ENCODE measurements at regions not wholly inside any gene's neighbourhood (a gene's known extent, or its start where the extent isn't known, plus 50 kb on each side); places are given as distances from the start of the nearest gene placed in this dataset.
A peak's percentile ranks its signal among the peaks of the same experiment; 100 is the strongest.

DNA sequence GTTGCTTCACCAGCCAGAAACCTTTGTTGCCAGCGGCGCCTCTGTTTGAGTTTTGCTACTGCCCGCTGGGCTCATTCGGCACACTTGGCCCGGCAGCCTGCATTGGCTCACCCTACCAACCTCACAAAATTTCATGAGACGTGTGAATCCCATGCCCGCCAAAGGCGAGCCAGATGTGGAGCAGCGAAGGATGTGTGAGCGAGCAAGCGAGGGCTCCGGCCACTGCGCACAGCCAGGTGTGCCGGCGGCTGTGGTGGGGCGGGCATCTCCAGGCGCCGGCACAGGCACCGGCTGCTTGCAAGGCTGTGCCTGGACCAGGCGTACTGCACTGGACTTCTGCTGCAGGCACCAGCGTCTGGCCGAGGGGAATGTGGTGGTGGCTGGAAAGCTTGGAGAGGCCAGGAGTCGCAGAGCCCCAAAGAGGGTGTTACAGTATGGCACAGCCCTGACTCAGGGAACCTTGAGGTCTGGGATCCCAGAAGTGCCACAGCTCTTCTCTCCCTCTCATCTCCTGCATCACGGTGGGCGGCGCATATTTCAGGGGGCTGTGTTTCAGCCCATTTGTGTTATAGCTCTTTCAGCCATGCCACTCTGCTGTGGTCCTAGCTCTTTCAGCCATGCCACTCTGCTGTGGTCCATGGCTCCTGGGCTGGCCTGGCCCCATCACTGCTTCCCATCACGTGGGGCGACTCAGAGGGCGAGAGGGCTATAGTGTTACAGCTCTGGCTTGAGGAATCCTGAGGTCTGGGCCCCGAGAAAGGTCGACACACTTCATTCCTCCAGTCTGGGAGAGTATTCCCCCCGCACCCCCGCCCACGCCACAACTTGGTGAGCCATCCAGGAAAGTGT, 592.0 kb upstream of the SLITRK5 start:
- FAIRE-seq, result no peak
- no peak for DNase-seq (ENCODE audit: low spot score)

DNA sequence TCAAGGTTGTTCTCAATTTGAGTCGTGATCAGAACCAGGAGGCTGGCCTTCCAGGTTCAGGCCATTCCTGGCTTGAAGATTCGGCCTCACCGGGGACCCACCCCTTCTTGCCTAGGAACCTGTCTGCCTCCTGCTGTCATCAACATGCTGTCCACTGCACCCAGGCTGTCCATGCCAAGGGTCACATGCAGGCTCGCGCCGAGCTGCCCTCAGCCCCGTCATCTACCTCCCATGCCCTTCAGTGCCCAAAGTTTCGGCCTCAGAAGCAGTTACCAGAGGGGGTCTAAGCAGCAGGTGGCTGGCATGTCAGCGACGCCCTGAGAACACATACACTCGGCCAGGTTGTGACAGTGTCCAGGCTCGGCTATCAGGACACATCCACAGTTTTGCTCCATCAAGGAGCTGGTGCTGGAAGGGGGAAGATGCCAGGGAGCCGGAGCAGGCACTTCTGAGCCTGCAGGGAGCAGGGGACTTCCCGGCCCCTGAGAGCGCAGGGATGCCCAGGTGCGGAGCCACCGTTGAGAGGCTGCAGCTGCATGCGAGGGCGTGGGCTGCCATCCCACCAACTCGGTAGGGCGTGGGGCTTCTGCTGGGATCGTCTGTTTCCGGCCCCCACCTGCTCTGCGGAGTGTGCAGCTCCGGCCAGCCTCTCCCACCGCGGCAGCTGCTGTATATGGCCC, 590.9 kb upstream of the SLITRK5 start:
- FAIRE-seq, result no peak
- DNase-seq (ENCODE audit: low spot score), result no peak

DNA sequence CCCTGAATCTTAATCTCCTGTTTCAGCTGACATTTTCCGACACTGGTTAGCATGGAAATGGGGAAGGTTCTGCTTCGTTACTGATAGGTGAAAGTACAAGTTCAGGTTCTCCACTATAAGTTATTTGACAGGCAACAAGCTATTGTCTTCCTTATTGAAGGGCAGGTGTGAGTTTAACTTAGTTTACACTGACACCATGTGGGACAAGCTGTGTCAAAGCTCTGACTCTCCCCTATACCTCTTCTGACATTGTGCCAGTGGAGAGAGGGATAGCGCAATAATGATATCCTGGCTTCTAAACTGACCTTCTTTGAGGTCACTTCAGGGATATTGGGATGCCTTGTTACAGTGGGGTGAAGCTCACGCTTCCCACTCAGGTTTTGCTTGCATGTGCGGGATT, 587.0 kb upstream of the SLITRK5 start:
- no peak for FAIRE-seq
- no peak for DNase-seq (ENCODE audit: low spot score)

DNA sequence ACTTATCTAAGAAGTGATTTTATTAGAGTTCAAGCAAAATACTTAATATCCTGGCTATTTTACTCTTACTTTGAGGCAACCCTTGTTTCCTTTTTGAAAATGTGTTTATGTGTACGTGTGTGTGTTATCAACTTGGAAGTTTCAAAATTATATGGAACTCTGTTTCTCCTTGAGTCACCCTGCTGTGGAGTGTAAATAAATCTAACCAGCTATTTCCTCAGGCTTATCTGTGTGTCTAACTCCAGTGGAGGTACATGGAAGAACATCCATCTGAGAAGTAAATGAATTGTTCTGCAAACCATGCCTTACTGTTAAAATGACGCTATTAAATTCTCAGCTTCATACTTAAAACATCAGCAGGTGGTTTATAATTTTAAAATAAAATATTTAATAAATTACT, 583.4 kb upstream of the SLITRK5 start:
- no peak for DNase-seq (ENCODE audit: low spot score)
- no peak for FAIRE-seq

DNA sequence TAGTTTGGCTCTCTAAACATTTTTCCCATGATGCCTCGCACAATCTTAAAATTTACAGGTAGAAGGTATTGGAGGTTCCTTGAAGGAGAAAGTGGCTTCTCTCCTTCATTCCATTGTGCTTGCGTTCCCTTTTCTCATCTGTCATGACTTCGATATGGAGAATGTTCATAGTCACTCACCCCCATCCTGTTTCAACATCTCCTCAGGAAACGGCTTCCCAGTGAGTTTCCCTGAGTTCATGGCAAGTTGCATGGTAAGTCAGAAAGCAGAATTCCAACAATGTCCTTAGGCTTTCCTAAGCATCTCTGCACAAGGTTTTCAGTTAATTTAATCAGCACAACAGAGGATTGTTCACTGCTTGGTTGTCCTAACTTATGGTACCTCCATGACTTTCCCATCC, 581.8 kb upstream of the SLITRK5 start:
- FAIRE-seq, result no peak
- no peak for DNase-seq (ENCODE audit: low spot score)

DNA sequence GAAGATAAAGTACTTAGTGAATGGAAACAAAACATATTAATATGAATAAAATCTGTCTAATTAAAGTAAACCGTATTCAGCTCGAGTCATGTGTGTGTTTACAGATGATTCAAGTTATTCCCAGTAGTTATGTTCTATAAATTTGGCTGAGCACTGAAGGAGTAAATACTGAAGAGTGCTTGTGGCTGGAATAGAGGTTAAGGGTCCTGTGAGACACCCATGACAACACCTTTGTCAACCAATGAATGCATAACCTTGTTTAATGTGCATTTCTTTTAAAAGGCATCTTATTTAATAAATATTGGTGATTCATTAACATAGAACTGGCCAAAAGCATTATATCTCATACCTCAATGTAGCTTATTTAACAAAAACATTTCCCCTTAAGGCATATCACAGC, 577.8 kb upstream of the SLITRK5 start:
- DNase-seq (ENCODE audit: low spot score), result no peak
- no peak for FAIRE-seq

DNA sequence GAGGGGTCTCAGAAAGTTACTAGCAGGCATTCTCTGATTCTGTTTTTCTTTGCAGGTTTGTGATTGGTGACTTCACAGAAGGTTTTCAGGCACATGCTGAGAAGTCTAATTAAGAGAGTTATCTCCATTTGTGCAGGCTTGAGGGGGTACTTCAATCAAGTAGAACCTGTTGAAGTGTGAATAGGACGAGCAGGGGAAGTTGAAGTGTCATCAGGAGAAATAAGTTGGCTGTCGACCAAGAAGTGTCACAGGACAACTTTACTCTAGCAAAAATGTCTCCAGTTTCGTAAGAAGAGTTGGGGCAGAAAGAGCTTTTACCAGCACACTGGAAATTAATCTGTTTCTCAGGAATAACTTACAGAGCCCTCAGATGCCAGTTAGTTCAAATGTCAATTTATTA, 576.5 kb upstream of the SLITRK5 start:
- DNase-seq (ENCODE audit: low spot score) (no peak), FAIRE-seq (no peak)

DNA sequence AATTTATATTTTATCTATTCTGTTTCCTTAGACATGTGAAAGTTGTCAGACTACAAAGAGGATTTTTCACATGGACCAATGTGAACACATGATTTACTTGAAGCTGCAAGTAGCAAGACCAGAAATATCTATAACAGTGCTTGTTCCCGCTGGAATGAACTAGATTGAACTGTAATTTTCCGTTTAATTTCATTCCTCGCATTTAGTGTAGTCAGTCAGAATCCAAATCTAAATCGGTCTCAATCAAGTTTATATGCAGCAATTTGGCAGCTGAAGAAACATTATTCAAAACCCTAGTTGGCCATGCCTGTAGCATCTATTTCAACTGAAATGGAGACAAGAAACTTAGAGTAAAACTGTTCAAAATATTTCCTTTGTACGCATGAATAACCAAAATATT, 570.7 kb upstream of the SLITRK5 start:
- no peak for DNase-seq (ENCODE audit: low spot score)
- FAIRE-seq, result no peak

DNA sequence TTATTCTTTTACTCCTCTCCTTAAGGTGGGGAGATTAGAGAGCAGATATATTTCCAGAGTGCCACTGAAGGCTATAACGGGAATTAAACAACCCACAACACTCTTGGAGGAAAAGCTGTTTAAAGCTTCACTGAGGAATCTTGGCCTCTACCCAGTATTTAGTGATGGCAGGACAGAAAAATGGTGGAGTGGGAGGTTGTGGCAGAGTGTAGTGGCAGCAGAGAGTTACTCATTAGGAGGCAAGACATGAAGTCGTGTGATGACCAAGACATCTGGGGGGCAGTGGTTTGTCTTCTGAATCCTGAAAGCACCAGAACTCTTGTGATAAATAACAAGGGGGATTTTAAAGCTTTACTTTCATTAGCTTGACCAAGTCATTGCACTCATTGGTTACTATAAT, 563.5 kb upstream of the SLITRK5 start:
- DNase-seq (ENCODE audit: low spot score) (no peak), FAIRE-seq (peak; percentile 26)

DNA sequence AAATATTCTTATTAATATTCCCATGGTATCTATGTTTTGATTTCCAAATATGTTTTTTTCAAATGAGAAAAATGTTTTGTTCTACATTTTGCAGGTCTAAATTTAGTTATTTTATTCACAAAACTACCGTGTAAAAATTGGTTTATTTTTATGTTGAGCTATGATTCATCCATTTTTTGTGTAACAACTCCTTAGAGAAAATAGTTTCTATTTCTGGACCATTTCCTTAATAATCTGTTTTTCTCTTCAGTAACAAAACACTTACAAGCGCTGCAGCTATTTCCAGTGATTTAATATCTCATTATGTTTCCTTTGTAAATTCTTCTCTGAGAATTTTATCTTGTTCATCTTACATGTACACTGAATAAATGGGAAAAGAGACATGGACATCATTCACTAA, 550.7 kb upstream of the SLITRK5 start:
- FAIRE-seq (no peak), DNase-seq (ENCODE audit: low spot score) (no peak)

DNA sequence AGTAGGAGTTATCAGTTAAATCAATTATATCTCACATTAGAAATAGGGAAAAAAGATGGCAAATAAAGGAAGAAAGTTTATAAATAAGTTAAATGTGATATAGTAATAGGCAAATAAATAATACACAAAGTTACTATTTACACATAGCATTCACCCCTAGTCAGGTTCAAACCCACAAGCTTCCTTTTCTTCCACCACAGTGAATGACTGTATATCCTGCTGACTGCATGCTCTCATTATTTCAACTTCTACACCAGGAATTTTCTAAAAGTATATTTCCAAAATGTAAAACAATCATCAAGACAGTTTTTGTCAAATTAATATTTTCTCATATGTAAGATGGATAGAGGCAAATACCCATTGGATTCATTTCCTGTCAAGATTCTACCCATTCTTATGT, 548.6 kb upstream of the SLITRK5 start:
- FAIRE-seq, result peak; percentile 80
- peak; percentile 48 for DNase-seq (ENCODE audit: low spot score)

DNA sequence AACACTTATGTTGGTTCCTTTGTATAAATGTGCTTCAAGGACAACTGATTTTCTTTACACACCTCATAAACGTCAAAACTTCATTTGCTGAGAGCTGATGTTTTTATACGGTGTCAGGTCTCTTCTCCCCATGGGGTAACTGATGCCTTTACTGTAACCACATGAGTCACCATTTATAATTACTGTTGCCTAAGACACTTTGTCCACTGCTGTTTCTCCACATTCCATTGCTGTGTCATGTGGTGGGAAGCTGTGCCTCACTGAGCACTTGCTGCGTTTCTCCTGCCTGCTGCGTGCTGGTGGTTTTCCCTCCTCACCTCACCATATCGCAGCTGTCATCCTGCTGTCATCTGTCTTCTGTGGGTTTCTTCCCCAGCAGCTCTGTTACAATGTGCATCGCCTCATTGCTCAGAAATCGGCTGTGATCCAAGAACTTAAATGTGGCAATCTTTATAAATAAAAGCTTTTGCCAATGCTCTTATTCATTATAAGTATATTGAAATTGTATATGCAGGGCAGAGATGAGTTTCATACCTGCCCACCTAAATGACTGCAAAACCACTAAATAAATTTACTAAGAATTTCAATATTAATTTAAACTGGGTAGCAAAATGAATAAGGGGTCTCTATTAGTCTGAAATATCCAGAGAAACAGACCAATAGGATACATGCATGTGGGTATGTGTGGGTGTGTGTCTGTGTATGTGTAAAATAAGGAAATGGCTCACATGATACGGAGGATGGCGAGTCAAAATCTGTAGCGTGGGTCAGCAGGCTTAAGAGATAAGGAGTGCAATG, 547.0 kb upstream of the SLITRK5 start:
- peak; percentile 99 for DNase-seq (ENCODE audit: low spot score)
- FAIRE-seq, result peak; percentile 99

DNA sequence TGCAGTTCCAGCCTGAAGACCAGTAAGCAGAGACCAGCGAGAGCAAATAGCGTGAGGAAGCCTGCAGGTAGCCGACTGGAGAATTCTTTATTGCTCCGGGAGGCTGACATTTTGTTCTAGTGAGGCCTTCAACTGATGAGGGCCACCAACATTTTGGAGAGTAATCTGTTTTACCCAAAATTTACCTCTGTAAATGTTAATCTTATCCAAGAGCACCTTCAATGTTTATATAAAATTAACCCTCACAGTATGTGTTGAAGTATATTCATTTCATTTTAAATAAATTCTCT, 546.4 kb upstream of the SLITRK5 start:
- no peak for FAIRE-seq
- no peak for DNase-seq (ENCODE audit: low spot score)

DNA sequence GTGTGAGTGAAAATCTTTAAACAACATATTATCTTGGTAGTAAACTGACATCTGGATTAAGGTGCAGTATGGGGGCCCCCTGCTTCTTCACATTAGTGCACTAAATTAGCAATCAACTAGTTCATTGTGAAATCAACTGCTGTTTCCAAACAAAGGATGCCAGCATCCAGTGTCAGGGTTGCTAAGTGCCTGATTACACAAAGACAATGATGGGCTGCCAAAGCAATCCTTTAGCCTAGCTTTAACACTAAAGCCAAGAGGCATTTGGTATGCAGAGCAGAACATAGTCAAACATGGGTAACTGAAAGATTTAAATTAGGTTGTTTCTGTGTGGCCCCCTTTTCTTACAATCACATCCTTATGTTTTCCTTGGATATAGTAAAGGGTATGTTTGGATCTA, 543.1 kb upstream of the SLITRK5 start:
- DNase-seq (ENCODE audit: low spot score), result no peak
- FAIRE-seq, result no peak

DNA sequence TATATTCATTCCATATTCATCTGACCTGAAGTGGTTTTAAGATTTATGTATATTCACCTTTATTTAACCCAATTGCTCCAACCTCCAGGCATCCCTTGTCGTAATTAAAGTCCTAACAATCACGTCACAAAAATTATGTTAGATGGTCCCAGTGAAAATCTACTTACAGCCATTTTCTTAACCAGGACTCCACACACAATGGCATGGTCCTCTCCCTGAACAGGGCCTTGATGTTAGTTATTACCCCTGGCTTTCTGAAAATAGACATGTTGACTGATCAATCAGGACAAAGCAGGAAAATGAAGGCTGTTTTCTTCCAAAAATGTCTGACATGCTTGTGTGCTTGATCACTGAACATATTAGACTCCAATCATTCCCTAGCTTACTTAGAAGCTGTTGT, 542.7 kb upstream of the SLITRK5 start:
- FAIRE-seq, result no peak

DNA sequence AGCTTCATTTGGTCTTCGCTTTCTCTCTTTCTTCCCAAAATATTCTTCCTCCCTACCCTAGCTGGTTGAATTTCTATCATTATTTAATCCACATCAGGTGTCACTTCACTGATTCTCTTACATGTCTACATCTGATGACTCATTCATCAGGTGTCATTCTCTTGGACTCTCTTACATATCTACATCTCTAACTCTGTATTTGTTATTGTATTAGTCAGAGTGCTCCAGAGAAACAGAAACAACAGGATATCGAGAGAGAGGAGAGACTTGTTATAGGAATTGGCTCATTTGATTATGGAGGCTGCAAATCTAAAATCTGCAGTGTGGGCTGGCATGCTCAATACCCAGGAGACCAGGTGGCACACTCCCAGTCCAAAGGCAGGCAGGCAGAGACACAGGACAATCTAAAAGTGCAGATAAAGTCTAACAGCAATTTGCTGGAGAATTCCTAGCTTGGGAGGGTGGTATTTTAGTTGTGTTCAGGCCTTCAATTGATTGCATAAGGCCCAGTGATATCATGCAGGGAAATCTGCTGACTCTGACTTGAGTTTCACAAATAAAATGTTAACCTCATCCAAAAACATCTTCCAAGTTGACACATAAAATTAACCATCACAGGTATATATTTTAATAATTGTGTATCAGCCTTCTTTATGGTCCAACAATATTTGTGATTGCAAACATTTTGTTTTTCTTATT, 541.4 kb upstream of the SLITRK5 start:
- DNase-seq (ENCODE audit: low spot score) (peak; percentile 53), FAIRE-seq (no peak)

More for the DNA sequence above, 542.7 kb upstream of the SLITRK5 start:
- no peak for DNase-seq (ENCODE audit: low spot score)

DNA sequence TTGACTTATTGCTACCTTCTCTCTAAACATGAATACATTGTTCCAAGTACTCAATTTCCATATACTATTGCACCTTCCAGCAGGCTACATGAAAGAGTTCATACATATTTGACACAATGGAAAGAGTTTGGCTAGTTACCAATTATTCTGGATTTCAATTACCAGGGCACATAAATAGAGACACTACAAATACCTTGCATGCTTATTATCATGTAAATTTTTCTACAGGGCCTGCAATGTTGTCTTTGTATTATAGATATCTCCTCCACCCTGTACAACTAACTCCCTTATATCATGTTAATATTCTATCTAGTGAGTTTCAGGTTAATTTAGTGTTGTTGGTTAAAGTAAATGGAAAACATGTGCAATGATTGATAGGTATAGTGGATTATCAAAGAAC, 540.7 kb upstream of the SLITRK5 start:
- FAIRE-seq, result no peak
- DNase-seq (ENCODE audit: low spot score), result no peak

DNA sequence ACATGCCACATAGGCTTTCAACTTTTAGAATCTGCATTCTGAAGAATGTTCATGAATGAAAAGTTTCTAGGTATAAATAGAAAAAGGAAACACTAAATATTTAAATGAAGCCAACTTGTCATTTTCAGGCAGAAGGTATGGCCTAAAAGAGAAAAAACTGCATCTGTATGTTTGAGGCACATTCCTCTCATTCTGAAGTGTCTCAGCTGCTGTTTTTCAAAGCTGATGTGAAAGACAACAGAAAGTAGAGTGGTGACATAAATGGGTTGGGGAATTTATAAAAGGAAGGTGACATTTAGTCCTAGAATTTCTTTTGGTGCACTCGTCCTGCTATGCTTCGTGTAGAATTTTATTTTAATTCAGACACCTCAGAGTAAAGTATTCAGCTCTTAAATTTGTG, 539.6 kb upstream of the SLITRK5 start:
- no peak for FAIRE-seq
- no peak for DNase-seq (ENCODE audit: low spot score)

DNA sequence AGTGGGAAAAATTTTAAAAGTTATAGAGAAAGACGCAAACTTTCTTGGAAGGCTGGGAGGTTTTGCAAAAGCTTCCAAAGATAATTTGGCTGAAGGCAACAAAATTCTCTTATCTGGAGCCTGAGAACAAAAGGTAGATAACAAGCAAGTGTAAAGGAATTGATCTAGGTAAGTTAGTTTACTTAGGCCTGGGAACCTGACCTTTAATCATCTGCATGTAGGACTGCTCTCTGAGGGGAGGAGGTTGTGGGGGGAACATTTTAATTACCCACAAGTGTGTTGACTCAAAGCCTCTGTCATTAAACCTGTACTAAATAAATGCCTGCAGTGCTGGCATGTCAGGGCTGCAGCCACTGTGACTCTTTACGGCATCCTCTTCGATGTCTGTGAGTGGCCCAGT, 532.3 kb upstream of the SLITRK5 start:
- no peak for DNase-seq (ENCODE audit: low spot score)
- FAIRE-seq, result no peak

DNA sequence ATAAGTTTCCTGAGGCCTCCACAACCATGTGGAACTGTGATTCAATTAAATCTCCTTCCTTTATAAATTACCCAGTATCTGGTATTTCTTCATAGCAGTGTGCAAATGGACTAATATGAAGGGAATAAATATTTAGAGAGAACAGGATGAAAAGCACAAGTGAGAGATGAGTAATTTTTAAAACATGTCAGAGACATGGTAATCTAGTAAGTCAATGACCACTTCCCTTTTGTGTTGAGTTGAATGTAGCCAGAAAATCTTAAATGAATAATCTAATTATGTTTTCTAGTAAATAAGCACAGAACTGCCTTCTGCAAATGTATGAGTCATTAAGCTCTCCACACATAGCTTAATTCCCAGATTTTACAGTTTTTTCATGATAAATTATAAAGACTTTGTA, 524.1 kb upstream of the SLITRK5 start:
- FAIRE-seq, result no peak
- no peak for DNase-seq (ENCODE audit: low spot score)

DNA sequence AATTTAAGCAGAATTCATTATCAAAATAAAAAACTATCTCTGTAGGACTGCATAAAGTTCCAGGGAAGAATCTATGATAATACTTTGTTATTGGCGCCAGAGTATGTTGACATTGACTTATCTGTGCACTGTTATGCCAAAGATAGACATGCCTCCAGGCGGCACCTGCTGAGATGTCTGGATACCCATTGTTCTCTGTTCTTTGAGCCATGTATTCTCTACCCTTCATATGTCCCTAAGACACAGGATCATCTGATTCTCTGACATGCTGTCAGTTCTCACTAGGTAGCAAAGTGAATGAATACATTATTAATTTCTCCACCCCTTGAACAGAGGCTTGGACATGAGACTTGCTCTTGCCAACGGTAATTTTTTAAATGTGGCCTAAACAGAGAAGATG, 517.8 kb upstream of the SLITRK5 start:
- FAIRE-seq, result no peak
- no peak for DNase-seq (ENCODE audit: low spot score)

DNA sequence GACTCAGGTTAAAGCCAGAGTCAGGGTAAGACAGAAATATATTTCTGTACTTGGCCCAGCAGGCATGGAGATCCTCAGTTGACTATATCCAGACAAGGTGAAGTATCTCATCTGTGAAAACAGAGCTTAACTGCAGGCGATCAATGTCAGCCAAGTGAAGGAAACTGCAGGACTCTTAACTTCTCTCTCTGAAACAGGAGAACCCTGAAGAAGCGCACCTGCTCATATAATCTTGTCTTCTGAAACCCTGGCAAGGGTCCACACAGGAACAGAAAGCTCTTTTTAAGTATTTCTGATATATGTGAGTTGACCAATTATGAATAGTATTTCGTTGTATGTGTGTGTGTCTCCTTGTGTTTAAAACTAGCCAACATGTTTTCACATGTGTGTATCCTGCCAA, 504.8 kb upstream of the SLITRK5 start:
- FAIRE-seq, result no peak
- no peak for DNase-seq (ENCODE audit: low spot score)
